Chondrocyte (in vitro differentiated cells): ENCODE measurements at regions not wholly inside any gene's neighbourhood (a gene's known extent, or its start where the extent isn't known, plus 50 kb on each side); places are given as distances from the start of the nearest gene placed in this dataset.
A peak's percentile ranks its signal among the peaks of the same experiment; 100 is the strongest.
"Not testable (repeated sequence)": the region's sequence is repeated elsewhere in the genome, so short reads cannot be mapped to it uniquely, and the experiment has no call there.

Source experiments
- DNase-seq: peaks from one replicate; pipeline ENCODE4 v3.0.0; 2021; ENCODE audit warnings: mixed read lengths, low spot score
- H3K27ac Mint-ChIP-seq: one replicate; pipeline ENCODE4 v1.8.0; 2021; ENCODE audit warnings: mild to moderate bottlenecking, moderate library complexity, mixed read lengths; ENCODE audit not compliant: unreplicated experiment
- H3K27me3 Mint-ChIP-seq: 2 replicates; pipeline ENCODE4 v1.8.0; 2021; ENCODE audit warnings: low read depth, mixed read lengths
- H3K36me3 Mint-ChIP-seq: 2 replicates; pipeline ENCODE4 v1.8.0; 2021; ENCODE audit warnings: low read depth, mixed read lengths
- H3K4me1 Mint-ChIP-seq: 2 replicates; pipeline ENCODE4 v1.8.0; 2021; ENCODE audit warnings: low read depth, mild to moderate bottlenecking, mixed read lengths
- H3K4me3 Mint-ChIP-seq: one replicate; pipeline ENCODE4 v1.8.0; 2021; ENCODE audit warnings: mild to moderate bottlenecking, moderate library complexity, mixed read lengths; ENCODE audit not compliant: unreplicated experiment
- H3K9me3 Mint-ChIP-seq: 2 replicates; pipeline ENCODE4 v1.8.0; 2021; ENCODE audit warnings: low read depth, mixed read lengths
- CTCF ChIP-seq: fragments of 200-600 bp; sonication (generic); IDR thresholded peaks from 2 replicates; pipeline ENCODE4 v1.5.0; 2021; ENCODE audit warnings: antibody characterized with exemption, mild to moderate bottlenecking, moderate library complexity

- TF ChIP-seq CTCF, result no peak
- H3K9me3 Mint-ChIP-seq, result peaks cover 9% of the 10 kb centered on the region
- H3K4me1 Mint-ChIP-seq, result no peaks in the 10 kb centered on the region
- H3K4me3 Mint-ChIP-seq, result no peak overlapping the region
- no peak for DNase-seq
- H3K27ac Mint-ChIP-seq, result no peak overlapping the region
- H3K36me3 Mint-ChIP-seq, result peaks cover 1% of the 10 kb centered on the region
- H3K27me3 Mint-ChIP-seq, result no peaks in the 10 kb centered on the region
Measured at GRCh38 chr6:9841886-9842725, 572.8 kb downstream of the TFAP2A start.

- peaks cover 3% of the 10 kb centered on the region for H3K9me3 Mint-ChIP-seq
- no peak overlapping the region for H3K27ac Mint-ChIP-seq
- H3K27me3 Mint-ChIP-seq, result no peaks in the 10 kb centered on the region
- no peaks in the 10 kb centered on the region for H3K36me3 Mint-ChIP-seq
- no peaks in the 10 kb centered on the region for H3K4me1 Mint-ChIP-seq
- DNase-seq, result no peak
- H3K4me3 Mint-ChIP-seq, result no peak overlapping the region
- no peak for TF ChIP-seq CTCF
Measured at GRCh38 chr6:9834233-9834632, 580.6 kb downstream of the TFAP2A start.

GRCh38 chr6:9831783-9832182, 583.1 kb downstream of the TFAP2A start:
- Mint-ChIP-seq H3K27me3 (no peaks in the 10 kb centered on the region), H3K4me1 (no peaks in the 10 kb centered on the region), H3K36me3 (no peaks in the 10 kb centered on the region), H3K4me3 (no peak overlapping the region), H3K9me3 (peaks cover 3% of the 10 kb centered on the region), H3K27ac (no peak overlapping the region)
- no peak for DNase-seq
- TF ChIP-seq CTCF, result no peak

- no peaks in the 10 kb centered on the region for H3K27me3 Mint-ChIP-seq
- no peak for TF ChIP-seq CTCF
- no peak overlapping the region for H3K4me3 Mint-ChIP-seq
- no peak overlapping the region for H3K27ac Mint-ChIP-seq
- H3K9me3 Mint-ChIP-seq, result no peaks in the 10 kb centered on the region
- no peaks in the 10 kb centered on the region for H3K4me1 Mint-ChIP-seq
- DNase-seq, result no peak
- H3K36me3 Mint-ChIP-seq, result no peaks in the 10 kb centered on the region
Measured at GRCh38 chr6:9830808-9831207, 584.1 kb downstream of the TFAP2A start.

GRCh38 chr6:9825526-9825925, 589.3 kb downstream of the TFAP2A start:
- DNase-seq, result no peak

GRCh38 chr6:9810727-9811126, 604.1 kb downstream of the TFAP2A start:
- H3K27me3 Mint-ChIP-seq, DNase-seq, H3K27ac Mint-ChIP-seq, H3K9me3 Mint-ChIP-seq, H3K36me3 Mint-ChIP-seq, H3K4me1 Mint-ChIP-seq: not testable (repeated sequence)
- peak overlapping the region; percentile 44 for H3K4me3 Mint-ChIP-seq

More at GRCh38 chr6:9825526-9825925, 589.3 kb downstream of the TFAP2A start:
- Mint-ChIP-seq H3K4me3 (no peak overlapping the region), H3K27me3 (no peaks in the 10 kb centered on the region), H3K27ac (no peak overlapping the region), H3K4me1 (no peaks in the 10 kb centered on the region), H3K9me3 (no peaks in the 10 kb centered on the region), H3K36me3 (no peaks in the 10 kb centered on the region)
- no peak for TF ChIP-seq CTCF
